Hepatic stellate cell (primary cell): ENCODE measurements at regions not wholly inside any gene's neighbourhood (a gene's known extent, or its start where the extent isn't known, plus 50 kb on each side); places are given as distances from the start of the nearest gene placed in this dataset.

Experiments
- DNase-seq: peaks from one replicate; pipeline ENCODE4 v3.0.0; 2011; ENCODE audit warnings: low spot score

DNA sequence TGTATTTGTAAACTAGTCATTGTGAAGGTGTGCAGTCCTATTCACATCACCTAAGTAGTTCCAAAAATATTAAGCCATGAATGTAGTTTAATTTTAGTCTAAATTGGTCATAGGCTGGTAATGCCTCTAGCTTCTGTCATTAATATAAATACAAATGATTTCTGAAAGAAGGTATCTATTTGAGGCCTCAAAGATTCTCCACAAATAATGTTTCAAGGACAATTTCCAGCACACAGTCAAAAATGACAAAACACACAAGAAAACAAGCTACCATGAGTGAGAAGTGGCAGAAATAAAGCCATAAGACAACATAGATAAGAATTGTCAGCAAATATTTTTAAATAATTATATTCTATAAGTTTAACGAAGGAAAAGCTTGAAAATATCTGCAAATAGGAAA, 66.7 kb upstream of the PDK4 start:
- no peak for DNase-seq

DNA sequence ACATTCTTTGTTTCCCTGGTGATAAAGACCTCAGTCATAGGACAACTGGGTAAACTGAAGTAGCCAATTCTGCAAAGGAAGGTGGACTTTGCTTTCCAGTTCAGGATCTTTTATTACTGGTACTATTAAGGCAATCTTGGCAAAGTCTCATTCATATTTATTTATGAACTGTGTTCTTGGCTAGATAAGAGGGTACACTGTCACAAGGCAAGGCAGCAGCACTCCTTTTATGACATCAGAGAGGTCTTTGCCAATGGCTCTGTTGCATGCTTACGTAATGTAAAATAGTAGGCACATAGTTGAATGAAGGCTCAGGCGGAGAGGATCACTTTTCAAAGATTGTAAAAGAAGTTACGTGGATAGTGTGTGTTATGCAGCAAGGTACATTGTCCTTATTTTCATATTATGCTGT, 63.7 kb upstream of the PDK4 start:
- DNase-seq, result no peak

DNA sequence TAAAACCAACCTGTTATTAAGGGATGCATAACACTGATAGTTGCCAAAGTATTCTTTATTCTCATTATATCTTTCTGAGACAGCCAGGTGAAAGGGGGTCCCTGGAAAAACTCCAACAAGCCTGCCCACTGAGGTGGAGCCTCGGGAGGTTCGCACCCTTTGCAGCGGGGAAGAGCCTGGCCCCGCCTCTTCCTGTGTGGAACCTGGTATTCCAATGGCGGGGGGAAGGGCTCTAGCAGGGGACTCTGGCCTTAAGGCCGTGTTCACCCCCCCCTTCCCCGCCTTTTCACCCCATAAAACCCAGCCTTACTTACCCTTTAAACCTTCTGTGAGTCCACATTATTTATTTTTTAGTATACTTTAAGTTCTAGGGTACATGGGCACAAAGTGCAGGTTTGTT, 62.4 kb upstream of the PDK4 start:
- DNase-seq, result no peak

DNA sequence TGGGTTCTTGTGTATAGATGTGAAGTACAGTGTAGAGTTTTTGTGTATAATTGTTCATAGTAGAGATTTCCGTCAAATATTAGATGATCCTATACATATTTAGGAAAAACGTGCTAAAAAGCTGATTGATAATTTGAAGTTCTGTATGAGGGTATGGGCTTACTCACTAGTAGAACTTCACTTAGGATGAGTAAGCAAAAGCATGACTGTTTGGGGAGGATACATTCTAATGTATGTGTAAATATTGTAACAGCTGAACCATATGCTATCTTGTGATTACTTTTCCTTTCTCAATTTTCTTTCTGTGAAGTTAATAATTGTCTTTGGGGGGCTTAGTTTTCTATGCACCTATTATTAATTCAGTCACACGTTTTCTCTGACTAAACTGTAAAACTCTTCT, 53.2 kb upstream of the PDK4 start:
- DNase-seq, result no peak

DNA sequence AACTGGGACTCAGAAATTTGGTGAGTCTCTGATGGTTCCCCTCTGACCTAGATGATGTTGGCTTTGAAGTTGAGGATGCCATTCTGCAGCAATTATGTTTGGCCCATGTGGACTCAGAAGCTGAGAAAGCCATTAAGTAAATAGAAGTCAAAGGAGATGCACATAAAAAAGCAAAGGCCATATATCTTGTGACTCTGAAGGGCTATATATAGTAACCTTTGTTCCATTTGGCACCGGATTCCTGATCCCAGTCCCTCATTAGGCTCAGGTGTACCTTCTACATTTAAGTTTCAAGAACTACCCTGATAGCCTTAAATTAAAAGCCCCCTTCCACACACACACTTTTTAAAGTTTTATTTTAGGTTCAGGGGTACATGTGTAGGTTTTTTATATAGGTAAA, 50.0 kb upstream of the PDK4 start:
- DNase-seq, result no peak
